ENCODE measurements at regions not wholly inside any gene's neighbourhood (a gene's known extent, or its start where the extent isn't known, plus 50 kb on each side); places are given as distances from the start of the nearest gene placed in this dataset.

GRCh38 chr13:67763984-67764383 lies 533.8 kb upstream of the PCDH9 start:
- ChIA-PET POLR2A (no interaction called here), CTCF (no interaction called here)
- Histone ChIP-seq H3K27ac (no peak overlapping the region), H3K9me3 (no peaks in the 10 kb centered on the region), H3K4me2 (no peak overlapping the region), H3K4me3 (no peak overlapping the region), H3K4me1 (no peaks in the 10 kb centered on the region)
- FAIRE-seq (no peak), DNase-seq (ENCODE audit: low read depth in 1 of 2, low spot score in 1 of 2) (no peak), ATAC-seq (no peak)
- TF ChIP-seq FOXS1 (CRISPR knock-in tag; IDR thresholded peaks at IDR 0.05) = no peak
- TF ChIP-seq, protein P1, sequence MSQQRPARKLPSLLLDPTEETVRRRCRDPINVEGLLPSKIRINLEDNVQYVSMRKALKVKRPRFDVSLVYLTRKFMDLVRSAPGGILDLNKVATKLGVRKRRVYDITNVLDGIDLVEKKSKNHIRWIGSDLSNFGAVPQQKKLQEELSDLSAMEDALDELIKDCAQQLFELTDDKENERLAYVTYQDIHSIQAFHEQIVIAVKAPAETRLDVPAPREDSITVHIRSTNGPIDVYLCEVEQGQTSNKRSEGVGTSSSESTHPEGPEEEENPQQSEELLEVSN (IDR thresholded peaks at IDR 0.05; ENCODE audit: borderline replicate concordance, low read depth) = no peak
- TF ChIP-seq RFX5 (IDR thresholded peaks at IDR 0.05) = no peak
- no peak for TF ChIP-seq MAZ (IDR thresholded peaks at IDR 0.05; ENCODE audit: borderline replicate concordance, low read depth, low read length)
- no peak for TF ChIP-seq RCOR1 (IDR thresholded peaks at IDR 0.05; ENCODE audit: low read depth, low read length)
- TF ChIP-seq SMC3 (IDR thresholded peaks at IDR 0.05) = no peak
- no peak for TF ChIP-seq JUN (IDR thresholded peaks at IDR 0.05)
- no peak for TF ChIP-seq EP300 (IDR thresholded peaks at IDR 0.05)
- TF ChIP-seq, protein P2, sequence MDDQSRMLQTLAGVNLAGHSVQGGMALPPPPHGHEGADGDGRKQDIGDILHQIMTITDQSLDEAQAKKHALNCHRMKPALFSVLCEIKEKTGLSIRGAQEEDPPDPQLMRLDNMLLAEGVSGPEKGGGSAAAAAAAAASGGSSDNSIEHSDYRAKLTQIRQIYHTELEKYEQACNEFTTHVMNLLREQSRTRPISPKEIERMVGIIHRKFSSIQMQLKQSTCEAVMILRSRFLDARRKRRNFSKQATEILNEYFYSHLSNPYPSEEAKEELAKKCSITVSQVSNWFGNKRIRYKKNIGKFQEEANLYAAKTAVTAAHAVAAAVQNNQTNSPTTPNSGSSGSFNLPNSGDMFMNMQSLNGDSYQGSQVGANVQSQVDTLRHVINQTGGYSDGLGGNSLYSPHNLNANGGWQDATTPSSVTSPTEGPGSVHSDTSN (IDR thresholded peaks at IDR 0.05) = no peak
- WGBS (ENCODE audit: missing lambda C conversion rate) = 28% methylated on average over 3 of the region's 3 CpGs

GRCh38 chr13:67763384-67763783 lies 533.2 kb upstream of the PCDH9 start:
- ATAC-seq (no peak), FAIRE-seq (no peak)
- POLR2A ChIA-PET = no interaction called here

DNA sequence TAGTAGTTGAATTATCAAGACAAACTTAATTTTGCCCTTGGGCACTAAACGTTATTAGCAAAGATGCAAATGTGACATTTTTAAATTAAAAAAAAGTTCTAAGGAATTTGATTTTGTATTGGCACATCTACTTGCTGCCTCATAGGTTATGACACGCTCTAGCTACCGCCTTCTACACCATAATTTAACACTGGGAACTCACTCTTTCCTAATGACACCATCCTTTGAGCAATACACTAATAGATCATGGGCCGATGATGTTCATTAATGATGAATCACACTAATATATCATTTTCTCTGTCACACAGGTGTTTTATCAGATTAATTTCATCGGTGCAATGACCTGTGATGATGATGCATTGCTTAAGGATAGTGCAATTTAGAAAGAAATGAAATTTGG lies 528.8 kb upstream of the PCDH9 start:
- 30% methylated on average over 5 of the region's 5 CpGs for WGBS (ENCODE audit: missing lambda C conversion rate)
- no peak for DNase-seq (ENCODE audit: low read depth in 1 of 2, low spot score in 1 of 2)
- POLR2A ChIA-PET = no interaction called here
- Histone ChIP-seq H3K4me3 (no peak overlapping the region), H3K4me2 (no peak overlapping the region), H3K4me1 (no peaks in the 10 kb centered on the region), H3K27ac (no peak overlapping the region), H3K9me3 (no peaks in the 10 kb centered on the region)
- no peak for FAIRE-seq
- no peak for ATAC-seq
- TF ChIP-seq NPAS2 (CRISPR knock-in tag; IDR thresholded peaks at IDR 0.05; ENCODE audit: borderline replicate concordance) (no peak), RAD21 (conservative IDR thresholded peaks at IDR 0.05 in 1 of 2, IDR thresholded peaks at IDR 0.05 in 1 of 2) (no peak), NR3C1 (IDR thresholded peaks at IDR 0.05) (no peak), ZFP36 (IDR thresholded peaks at IDR 0.05; ENCODE audit: borderline replicate concordance, partially characterized antibody) (no peak)
- CTCF ChIA-PET = no interaction called here

More at GRCh38 chr13:67763384-67763783, 533.2 kb upstream of the PCDH9 start:
- no peak for DNase-seq (ENCODE audit: low read depth in 1 of 2, low spot score in 1 of 2)
- H3K9me3 ChIP-seq = no peaks in the 10 kb centered on the region
- H3K4me1 ChIP-seq = no peaks in the 10 kb centered on the region
- CTCF ChIA-PET = no interaction called here
- no peak overlapping the region for H3K4me3 ChIP-seq
- WGBS (ENCODE audit: missing lambda C conversion rate) = 44% methylated on average over 3 of the region's 3 CpGs
- no peak overlapping the region for H3K4me2 ChIP-seq
- no peak overlapping the region for H3K27ac ChIP-seq
- TF ChIP-seq, protein P2 (IDR thresholded peaks at IDR 0.05) = no peak
- TF ChIP-seq MYC (IDR thresholded peaks at IDR 0.05; ENCODE audit: borderline replicate concordance, low read length) (no peak), CHD4 (IDR thresholded peaks at IDR 0.05; ENCODE audit: borderline replicate concordance) (no peak), CHD2 (IDR thresholded peaks at IDR 0.05; ENCODE audit: low read length, partially characterized antibody) (no peak), BHLHE40 (IDR thresholded peaks at IDR 0.05; ENCODE audit: low read depth, low read length) (no peak), TFCP2L1 (CRISPR knock-in tag; IDR thresholded peaks at IDR 0.05) (no peak), CBX8 (IDR thresholded peaks at IDR 0.05) (no peak), ZFP36 (IDR thresholded peaks at IDR 0.05; ENCODE audit: borderline replicate concordance, partially characterized antibody) (no peak), NR3C1 (IDR thresholded peaks at IDR 0.05) (no peak), BCL3 (IDR thresholded peaks at IDR 0.05) (no peak)
